Islet precursor cell (in vitro differentiated cells): ENCODE measurements at regions not wholly inside any gene's neighbourhood (a gene's known extent, or its start where the extent isn't known, plus 50 kb on each side); places are given as distances from the start of the nearest gene placed in this dataset.

Experiments
- DNase-seq: peaks from one replicate; pipeline ENCODE4 v3.0.0-alpha.2; 2018

- DNase-seq: no peak
Measured at GRCh38 chr11:64501500-64502427, 54.0 kb upstream of the SLC22A11 start.

DNA sequence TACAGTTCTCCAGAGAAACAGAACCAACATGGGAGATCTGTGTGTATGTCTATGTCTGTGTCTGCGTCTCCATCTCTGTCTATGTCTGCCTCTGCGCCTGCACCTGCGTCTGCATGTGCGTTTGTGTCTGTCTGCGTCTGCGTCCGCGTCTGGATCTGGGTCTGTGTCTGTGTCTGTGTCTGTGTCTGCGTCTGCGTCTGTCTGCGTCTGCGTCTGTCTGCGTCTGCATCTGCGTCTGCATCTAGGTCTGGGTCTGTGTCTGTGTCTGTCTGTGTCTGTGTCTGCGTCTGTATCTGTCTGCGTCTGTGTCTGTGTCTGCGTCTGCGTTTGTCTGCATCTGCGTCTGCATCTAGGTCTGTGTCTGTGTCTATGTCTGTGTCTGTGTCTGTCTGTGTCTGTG, 53.1 kb upstream of the SLC22A11 start:
- DNase-seq: no peak

GRCh38 chr11:64503186-64503753, 52.5 kb upstream of the SLC22A11 start:
- DNase-seq: no peak

DNA sequence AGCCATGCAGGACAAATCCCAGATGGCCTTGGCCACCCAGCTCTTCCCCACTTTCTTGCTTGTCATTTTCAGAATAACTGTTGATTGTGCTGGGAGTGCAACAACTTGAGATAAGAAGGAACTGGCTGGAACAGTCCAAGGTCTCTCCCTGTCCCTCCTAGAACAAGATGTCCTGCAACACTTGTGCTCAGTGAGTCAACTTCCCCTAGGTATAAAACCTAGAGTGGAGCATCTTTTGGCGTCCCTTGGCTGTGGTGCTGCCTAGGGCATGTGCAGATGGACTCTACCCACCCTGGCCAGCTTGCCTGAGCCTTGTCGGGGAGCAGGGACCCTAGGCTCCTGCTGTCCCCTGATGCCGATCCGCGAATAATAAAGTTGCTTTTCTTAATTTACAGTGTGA, 50.7 kb upstream of the SLC22A11 start:
- no peak for DNase-seq
